Vagina (tissue), 2 donors: ENCODE measurements at regions not wholly inside any gene's neighbourhood (a gene's known extent, or its start where the extent isn't known, plus 50 kb on each side); places are given as distances from the start of the nearest gene placed in this dataset.

Source experiments
- DNase-seq, 2 donors: peaks; one replicate each; pipeline ENCODE4 v3.0.0-alpha.2; 2017; ENCODE audit errors: extremely low spot score in 2 of 2
- H3K27ac ChIP-seq: fragments of 200-600 bp; sonication (generic); one replicate; pipeline ENCODE4 v1.5.1; 2019
- H3K27me3 ChIP-seq: fragments of 200-600 bp; sonication (generic); one replicate; pipeline ENCODE4 v1.5.1; 2019
- H3K36me3 ChIP-seq, 2 donors: fragments of 200-600 bp; sonication (generic); one replicate each; pipeline ENCODE4 v1.5.1; 2017 to 2019
- H3K4me1 ChIP-seq: fragments of 200-600 bp; sonication (generic); one replicate; pipeline ENCODE4 v1.5.1; 2019
- H3K4me3 ChIP-seq, 2 donors: fragments of 200-600 bp; sonication (generic); 1 replicate in 1 of 2; 2 replicates in 1 of 2; pipeline ENCODE4 v1.5.1; 2016 to 2019
- H3K9me3 ChIP-seq: fragments of 200-600 bp; sonication (generic); one replicate; pipeline ENCODE4 v1.5.1; 2019
- CTCF ChIP-seq, 3 experiments: fragments of 450-650 bp in 2 of 3; fragments of 200-600 bp in 1 of 3; sonication (generic) in 1 of 3; IDR thresholded peaks; one replicate each; pipeline ENCODE4 v1.5.1; 2017 to 2019; ENCODE audit warnings: antibody characterized with exemption in 3 of 3, mild to moderate bottlenecking in 2 of 3, moderate library complexity in 2 of 3
- POLR2A ChIP-seq, 2 donors: fragments of 450-650 bp; IDR thresholded peaks; one replicate each; pipeline ENCODE4 v1.6.1; 2017; ENCODE audit warnings: antibody characterized with exemption in 2 of 2, mild to moderate bottlenecking in 2 of 2, moderate library complexity in 2 of 2
- POLR2AphosphoS5 ChIP-seq, 2 donors: sonication (generic); formaldehyde crosslinking; IDR thresholded peaks; one replicate each; pipeline ENCODE4 v1.9.0; 2017; ENCODE audit warnings: antibody characterized with exemption in 2 of 2, mild to moderate bottlenecking in 2 of 2, low read depth in 1 of 2; ENCODE audit not compliant: insufficient read depth in 1 of 2
- intact Hi-C: fragments of 100-400 bp; cut with DNase I; formaldehyde crosslinking; loops from one replicate; pipeline ENCODE4 v1.15.1; 2023

GRCh38 chr15:95429345-95429744 is 901.2 kb upstream of the NR2F2 start:
- no peak overlapping the region for H3K4me3 ChIP-seq
- H3K27me3 ChIP-seq: no peaks in the 10 kb centered on the region
- intact Hi-C loops: no loop called here
- H3K9me3 ChIP-seq: no peaks in the 10 kb centered on the region
- no peak for DNase-seq
- no peak overlapping the region for H3K27ac ChIP-seq
- TF ChIP-seq CTCF (IDR thresholded peaks at IDR 0.05): no peak
- TF ChIP-seq POLR2AphosphoS5 (IDR thresholded peaks at IDR 0.05; ENCODE audit: insufficient read depth in 1 of 2, low read depth in 1 of 2): no peak
- no peaks in the 10 kb centered on the region for H3K36me3 ChIP-seq
- no peaks in the 10 kb centered on the region for H3K4me1 ChIP-seq

GRCh38 chr15:95431518-95431917 is 899.0 kb upstream of the NR2F2 start:
- TF ChIP-seq POLR2A (IDR thresholded peaks at IDR 0.05) (no peak), CTCF (IDR thresholded peaks at IDR 0.05) (no peak)
- no peak overlapping the region for H3K4me3 ChIP-seq
- H3K9me3 ChIP-seq: no peaks in the 10 kb centered on the region
- no peak for DNase-seq
- H3K27ac ChIP-seq: no peak overlapping the region
- intact Hi-C loops: no loop called here
- H3K4me1 ChIP-seq: no peaks in the 10 kb centered on the region
- H3K36me3 ChIP-seq: no peaks in the 10 kb centered on the region
- no peaks in the 10 kb centered on the region for H3K27me3 ChIP-seq

GRCh38 chr15:95432878-95433405 is 897.6 kb upstream of the NR2F2 start:
- H3K4me3 ChIP-seq: no peak overlapping the region
- no peaks in the 10 kb centered on the region for H3K9me3 ChIP-seq
- H3K27me3 ChIP-seq: no peaks in the 10 kb centered on the region
- DNase-seq: no peak
- no peak overlapping the region for H3K27ac ChIP-seq
- TF ChIP-seq CTCF (IDR thresholded peaks at IDR 0.05): no peak
- no peaks in the 10 kb centered on the region for H3K36me3 ChIP-seq
- intact Hi-C loops: no loop called here
- H3K4me1 ChIP-seq: no peaks in the 10 kb centered on the region

GRCh38 chr15:95439922-95440376 is 890.6 kb upstream of the NR2F2 start:
- Histone ChIP-seq H3K27ac (no peak overlapping the region), H3K36me3 (no peaks in the 10 kb centered on the region), H3K9me3 (no peaks in the 10 kb centered on the region), H3K27me3 (no peaks in the 10 kb centered on the region), H3K4me1 (peaks cover 12% of the 10 kb centered on the region), H3K4me3 (no peak overlapping the region)
- no peak for DNase-seq
- TF ChIP-seq POLR2AphosphoS5 (IDR thresholded peaks at IDR 0.05; ENCODE audit: insufficient read depth in 1 of 2, low read depth in 1 of 2) (no peak), POLR2A (IDR thresholded peaks at IDR 0.05) (no peak), CTCF (IDR thresholded peaks at IDR 0.05) (no peak)
- intact Hi-C loops: loop anchor here (10.0 kb wide), 3 partner anchors 155 to 895 kb away; partner anchors contain the start of gene NR2F2

GRCh38 chr15:95440712-95441111 is 889.8 kb upstream of the NR2F2 start:
- H3K9me3 ChIP-seq: no peaks in the 10 kb centered on the region
- no peak for DNase-seq
- H3K4me1 ChIP-seq: peaks cover 12% of the 10 kb centered on the region
- no peaks in the 10 kb centered on the region for H3K36me3 ChIP-seq
- no peak overlapping the region for H3K27ac ChIP-seq
- TF ChIP-seq POLR2AphosphoS5 (IDR thresholded peaks at IDR 0.05; ENCODE audit: insufficient read depth in 1 of 2, low read depth in 1 of 2) (no peak), CTCF (IDR thresholded peaks at IDR 0.05) (no peak), POLR2A (IDR thresholded peaks at IDR 0.05) (no peak)
- intact Hi-C loops: loop anchor here (10.0 kb wide), 3 partner anchors 156 to 894 kb away; partner anchors contain the start of gene NR2F2
- H3K4me3 ChIP-seq: no peak overlapping the region
- no peaks in the 10 kb centered on the region for H3K27me3 ChIP-seq
